H9 (cell line): ENCODE measurements at regions not wholly inside any gene's neighbourhood (a gene's known extent, or its start where the extent isn't known, plus 50 kb on each side); places are given as distances from the start of the nearest gene placed in this dataset.

Experiments
- DNase-seq: peaks from one replicate; pipeline ENCODE4 v3.0.0-alpha.2; 2017
- H2AFZ ChIP-seq: one replicate; pipeline ENCODE4 v1.6.1; 2013; ENCODE audit warnings: mild to moderate bottlenecking, low read length, control low read depth, moderate library complexity
- H2AK5ac ChIP-seq: 2 replicates; pipeline ENCODE4 v1.6.1; 2013; ENCODE audit warnings: low read length, control low read depth, mixed read lengths; ENCODE audit not compliant: insufficient read length
- H2BK120ac ChIP-seq: one replicate; pipeline ENCODE4 v1.6.1; 2013; ENCODE audit warnings: low read depth, mild to moderate bottlenecking, low read length, control low read depth, inconsistent platforms; ENCODE audit not compliant: poor library complexity, severe bottlenecking
- H2BK12ac ChIP-seq: 2 replicates; pipeline ENCODE4 v1.6.1; 2013; ENCODE audit warnings: low read length, control low read depth, mixed read lengths, low read depth; ENCODE audit not compliant: insufficient read length
- H2BK15ac ChIP-seq: 2 replicates; pipeline ENCODE4 v1.6.1; 2013; ENCODE audit warnings: low read depth, low read length, control low read depth
- H2BK20ac ChIP-seq: one replicate; pipeline ENCODE4 v1.6.1; 2013; ENCODE audit warnings: low read depth, mild to moderate bottlenecking, low read length, control low read depth, inconsistent platforms; ENCODE audit not compliant: poor library complexity, severe bottlenecking
- H2BK5ac ChIP-seq: 2 replicates; pipeline ENCODE4 v1.6.1; 2013; ENCODE audit warnings: low read length, control low read depth, mixed read lengths; ENCODE audit not compliant: insufficient read length
- H3K14ac ChIP-seq: 2 replicates; pipeline ENCODE4 v1.6.1; 2013; ENCODE audit warnings: low read length, control low read depth; ENCODE audit not compliant: insufficient read depth
- H3K18ac ChIP-seq: 2 replicates; pipeline ENCODE4 v1.6.1; 2013; ENCODE audit warnings: low read depth, mild to moderate bottlenecking, mixed read lengths, low read length, control low read depth; ENCODE audit not compliant: insufficient read length
- H3K23ac ChIP-seq: 2 replicates; pipeline ENCODE4 v1.6.1; 2013; ENCODE audit warnings: low read length, control low read depth, mixed read lengths, low read depth; ENCODE audit not compliant: insufficient read length
- H3K23me2 ChIP-seq: 2 replicates; pipeline ENCODE4 v1.6.1; 2013; ENCODE audit warnings: low read depth, mild to moderate bottlenecking, mixed read lengths, low read length, control low read depth; ENCODE audit not compliant: insufficient read length, poor library complexity, severe bottlenecking
- H3K27ac ChIP-seq: 2 replicates; pipeline ENCODE4 v1.5.1; 2013; ENCODE audit warnings: low read length, control low read depth, mixed read lengths, low read depth; ENCODE audit not compliant: insufficient read length
- H3K27me3 ChIP-seq: 2 replicates; pipeline ENCODE4 v1.6.1; 2013; ENCODE audit warnings: low read length, control low read depth, inconsistent platforms; ENCODE audit not compliant: insufficient read depth
- H3K4ac ChIP-seq: 2 replicates; pipeline ENCODE4 v1.6.1; 2013; ENCODE audit warnings: low read depth, mild to moderate bottlenecking, control low read depth, inconsistent platforms, low read length, moderate library complexity
- H3K4me1 ChIP-seq: 2 replicates; pipeline ENCODE4 v1.6.1; 2013; ENCODE audit warnings: low read length, control low read depth, inconsistent platforms; ENCODE audit not compliant: insufficient read depth
- H3K4me2 ChIP-seq: 2 replicates; pipeline ENCODE4 v1.6.1; 2013; ENCODE audit warnings: low read length, control low read depth, mixed read lengths; ENCODE audit not compliant: insufficient read length, insufficient read depth
- H3K56ac ChIP-seq: 2 replicates; pipeline ENCODE4 v1.6.1; 2013; ENCODE audit warnings: low read depth, mild to moderate bottlenecking, mixed read lengths, low read length, control low read depth; ENCODE audit not compliant: insufficient read length
- H3K79me1 ChIP-seq: 2 replicates; pipeline ENCODE4 v1.6.1; 2013; ENCODE audit warnings: low read depth, mild to moderate bottlenecking, moderate library complexity, low read length, control low read depth, inconsistent platforms; ENCODE audit not compliant: insufficient read depth, poor library complexity, severe bottlenecking
- H3K79me2 ChIP-seq: 2 replicates; pipeline ENCODE4 v1.6.1; 2013; ENCODE audit warnings: low read length, control low read depth, inconsistent platforms; ENCODE audit not compliant: insufficient read depth
- H3K9ac ChIP-seq: 2 replicates; pipeline ENCODE4 v1.6.1; 2013; ENCODE audit warnings: low read length, control low read depth, mixed read lengths; ENCODE audit not compliant: insufficient read length; ENCODE audit errors: extremely low read depth
- H3K9me3 ChIP-seq: one replicate; pipeline ENCODE4 v1.6.1; 2013; ENCODE audit warnings: low read depth, low read length, inconsistent platforms; ENCODE audit not compliant: control insufficient read depth
- H3T11ph ChIP-seq: one replicate; pipeline ENCODE4 v1.6.1; 2013; ENCODE audit warnings: mild to moderate bottlenecking, low read length, control low read depth, inconsistent platforms
- H4K20me1 ChIP-seq: one replicate; pipeline ENCODE4 v1.6.1; 2013; ENCODE audit not compliant: control insufficient read depth, insufficient read length, insufficient read depth
- H4K5ac ChIP-seq: 2 replicates; pipeline ENCODE4 v1.6.1; 2013; ENCODE audit warnings: low read depth, mild to moderate bottlenecking, mixed read lengths, low read length, control low read depth; ENCODE audit not compliant: insufficient read length
- H4K8ac ChIP-seq: replicated peaks from 2 replicates; pipeline ENCODE4 v1.6.1; 2013; ENCODE audit warnings: low read length, control low read depth, mixed read lengths, low read depth; ENCODE audit not compliant: insufficient read length
- H4K91ac ChIP-seq: 2 replicates; pipeline ENCODE4 v1.6.1; 2013; ENCODE audit warnings: low read depth, mild to moderate bottlenecking, moderate library complexity, mixed read lengths, low read length, control low read depth; ENCODE audit not compliant: insufficient read length
- H3K27ac Mint-ChIP-seq, 3 experiments: 2 replicates in 2 of 3; 3 replicates in 1 of 3; pipeline ENCODE4 v1.8.0; 2020 to 2021; ENCODE audit warnings: mixed read lengths in 3 of 3, mild to moderate bottlenecking in 1 of 3, moderate library complexity in 1 of 3
- H3K27me3 Mint-ChIP-seq: 2 replicates; pipeline ENCODE4 v1.8.0; 2021; ENCODE audit warnings: low read depth, mild to moderate bottlenecking, moderate library complexity, mixed read lengths
- H3K36me3 Mint-ChIP-seq, 3 experiments: 2 replicates in 2 of 3; 3 replicates in 1 of 3; pipeline ENCODE4 v1.8.0; 2020 to 2021; ENCODE audit warnings: low read depth in 3 of 3, mixed read lengths in 3 of 3; ENCODE audit not compliant: insufficient read depth in 1 of 3
- H3K4me1 Mint-ChIP-seq, 2 experiments: 2 replicates each; pipeline ENCODE4 v1.8.0; 2020; ENCODE audit warnings: mixed read lengths in 2 of 2
- H3K4me3 Mint-ChIP-seq, 2 experiments: 2 replicates in 1 of 2; 3 replicates in 1 of 2; pipeline ENCODE4 v1.8.0; 2020 to 2021; ENCODE audit warnings: mild to moderate bottlenecking in 2 of 2, mixed read lengths in 2 of 2, moderate library complexity in 1 of 2
- H3K9me3 Mint-ChIP-seq, 2 experiments: 2 replicates in 1 of 2; 3 replicates in 1 of 2; pipeline ENCODE4 v1.8.0; 2020; ENCODE audit warnings: mild to moderate bottlenecking in 2 of 2, mixed read lengths in 2 of 2, moderate library complexity in 1 of 2
- CTCF ChIP-seq: fragments of 200-600 bp; sonication (generic); conservative IDR thresholded peaks from 3 replicates; pipeline ENCODE4 v1.8.0; 2021; ENCODE audit warnings: antibody characterized with exemption, mild to moderate bottlenecking
- WGBS: extraction: QIAGEN DNeasy Blood & Tissue Kit; methylation state at CpG from one replicate; pipeline ENCODE4 v1.1.7; 2013; ENCODE audit warnings: missing lambda C conversion rate, low lambda C conversion rate, mixed read lengths; ENCODE audit not compliant: insufficient read length; ENCODE audit errors: extremely low coverage; 5-methylcytosine and 5-hydroxymethylcytosine counted together

GRCh38 chr14:34124585-34124984 lies 173.7 kb upstream of the EGLN3 start:
- no peak overlapping the region for H3K23ac ChIP-seq
- no peak overlapping the region for H2BK15ac ChIP-seq
- H2BK5ac ChIP-seq: no peak overlapping the region
- H3K23me2 ChIP-seq: no peaks in the 10 kb centered on the region
- H4K8ac ChIP-seq: no peak overlapping the region
- H2BK12ac ChIP-seq: no peak overlapping the region
- Mint-ChIP-seq H3K9me3 (no peaks in the 10 kb centered on the region; a peak in 1 of 5 replicates), H3K27me3 (peaks cover 3% of the 10 kb centered on the region; the same call in 1 of the 2 replicates), H3K36me3 (no peaks in the 10 kb centered on the region), H3K4me1 (peaks cover 4 to 5% of the 10 kb centered on the region in 2 experiments; a peak in 2 of 4 replicates), H3K4me3 (no peak overlapping the region), H3K27ac (no peak overlapping the region; a peak in 1 of 7 replicates)
- no peaks in the 10 kb centered on the region for H3K9me3 ChIP-seq
- no peaks in the 10 kb centered on the region for H3K79me1 ChIP-seq
- no peak overlapping the region for H4K5ac ChIP-seq
- no peak for DNase-seq
- no peak overlapping the region for H3K56ac ChIP-seq
- no peak overlapping the region for H3K27ac ChIP-seq
- H2AK5ac ChIP-seq: no peak overlapping the region
- H3K14ac ChIP-seq: no peak overlapping the region
- H3T11ph ChIP-seq: no peak overlapping the region
- H2BK120ac ChIP-seq: no peak overlapping the region
- no peak overlapping the region for H4K91ac ChIP-seq
- no peaks in the 10 kb centered on the region for H3K79me2 ChIP-seq
- no peak overlapping the region for H3K4ac ChIP-seq
- H2BK20ac ChIP-seq: no peak overlapping the region
- TF ChIP-seq CTCF: no peak
- H3K27me3 ChIP-seq: no peaks in the 10 kb centered on the region
- no peak overlapping the region for H3K18ac ChIP-seq
- no CpG with 5 or more reads among the region's 4 CpGs for WGBS
- no peak overlapping the region for H3K4me2 ChIP-seq
- no peaks in the 10 kb centered on the region for H3K4me1 ChIP-seq
- no peaks in the 10 kb centered on the region for H4K20me1 ChIP-seq
- no peak overlapping the region for H3K9ac ChIP-seq
- H2AFZ ChIP-seq: no peak overlapping the region
